ENCODE measurements at regions not wholly inside any gene's neighbourhood (a gene's known extent, or its start where the extent isn't known, plus 50 kb on each side); places are given as distances from the start of the nearest gene placed in this dataset.

GRCh38 chr12:40569626-40570179 is 122.5 kb upstream of the CNTN1 start:
- no peak overlapping the region for H3K27ac ChIP-seq
- no peak for TF ChIP-seq ZFX (IDR thresholded peaks at IDR 0.05; ENCODE audit: borderline replicate concordance)
- no peak for TF ChIP-seq CTCF (IDR thresholded peaks at IDR 0.05)

- TF ChIP-seq ZFX (IDR thresholded peaks at IDR 0.05; ENCODE audit: borderline replicate concordance) (no peak), CTCF (IDR thresholded peaks at IDR 0.05) (no peak)
- H3K27ac ChIP-seq = no peak overlapping the region
These were observed 119.2 kb upstream of the CNTN1 start for GRCh38 chr12:40573024-40573423.

- TF ChIP-seq CTCF (IDR thresholded peaks at IDR 0.05) = no peak
- no peak for TF ChIP-seq ZFX (IDR thresholded peaks at IDR 0.05; ENCODE audit: borderline replicate concordance)
- H3K27ac ChIP-seq = no peak overlapping the region
These were observed 116.3 kb upstream of the CNTN1 start for GRCh38 chr12:40575987-40576386.

GRCh38 chr12:40577834-40578233 is 114.4 kb upstream of the CNTN1 start:
- no peak overlapping the region for H3K27ac ChIP-seq
- TF ChIP-seq CTCF (IDR thresholded peaks at IDR 0.05) (no peak), ZFX (IDR thresholded peaks at IDR 0.05; ENCODE audit: borderline replicate concordance) (no peak)

GRCh38 chr12:40579687-40580086 is 112.6 kb upstream of the CNTN1 start:
- H3K27ac ChIP-seq = no peak overlapping the region
- no peak for TF ChIP-seq ZFX (IDR thresholded peaks at IDR 0.05; ENCODE audit: borderline replicate concordance)
- TF ChIP-seq CTCF (IDR thresholded peaks at IDR 0.05) = no peak

- no peak for TF ChIP-seq ZFX (IDR thresholded peaks at IDR 0.05; ENCODE audit: borderline replicate concordance)
- TF ChIP-seq CTCF (IDR thresholded peaks at IDR 0.05) = no peak
- H3K27ac ChIP-seq = no peak overlapping the region
These were observed 111.9 kb upstream of the CNTN1 start for GRCh38 chr12:40580346-40580745.

GRCh38 chr12:40581889-40582288 is 110.3 kb upstream of the CNTN1 start:
- TF ChIP-seq ZFX (IDR thresholded peaks at IDR 0.05; ENCODE audit: borderline replicate concordance) = no peak
- no peak for TF ChIP-seq CTCF (IDR thresholded peaks at IDR 0.05)
- H3K27ac ChIP-seq = no peak overlapping the region

All from 22Rv1 (cell line).